Hepatocyte (in vitro differentiated cells): ENCODE measurements at regions not wholly inside any gene's neighbourhood (a gene's known extent, or its start where the extent isn't known, plus 50 kb on each side); places are given as distances from the start of the nearest gene placed in this dataset.

Source experiments
- CTCF ChIP-seq: fragments of 200-600 bp; sonication (generic); IDR thresholded peaks from 2 replicates; pipeline ENCODE4 v1.5.1; 2016; ENCODE audit warnings: antibody characterized with exemption, mild to moderate bottlenecking; ENCODE audit not compliant: poor library complexity
- EZH2 ChIP-seq: fragments of 200-600 bp; sonication (generic); IDR thresholded peaks from 2 replicates; pipeline ENCODE4 v1.6.1; 2016; ENCODE audit warnings: antibody characterized with exemption, mild to moderate bottlenecking, borderline replicate concordance

DNA sequence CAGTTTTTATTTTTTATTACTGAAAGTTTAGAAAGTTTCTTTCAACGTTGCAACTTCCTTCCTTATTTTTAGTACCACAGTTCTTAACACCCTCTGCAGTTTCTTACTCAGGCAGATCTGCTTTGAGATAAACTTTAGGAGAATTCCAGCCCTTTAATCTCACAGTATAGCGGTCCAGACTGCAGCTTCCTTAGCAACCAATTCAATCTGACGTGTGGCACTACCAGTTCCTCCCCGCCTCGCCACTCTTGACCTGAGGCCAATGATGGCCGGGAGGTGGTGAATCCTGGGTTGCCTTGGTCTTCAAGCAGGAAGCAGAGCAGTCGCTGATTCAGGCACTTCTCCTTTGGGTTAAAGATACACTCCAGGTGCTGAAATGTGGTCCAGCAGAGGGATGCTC, 334.3 kb upstream of the TRPC7 start:
- TF ChIP-seq EZH2 (no peak), CTCF (no peak)
